ENCODE measurements at regions not wholly inside any gene's neighbourhood (a gene's known extent, or its start where the extent isn't known, plus 50 kb on each side); places are given as distances from the start of the nearest gene placed in this dataset.

GRCh38 chrX:38940547-38940946, 139.3 kb downstream of the MID1IP1 start:
- no peaks in the 10 kb centered on the region for H3K36me3 ChIP-seq (ENCODE audit: control insufficient read depth in 1 of 2, insufficient read depth in 2 of 2, low read length in 2 of 2)
- no peaks in the 10 kb centered on the region for H3K9me2 ChIP-seq (ENCODE audit: insufficient read depth)
- H2AFZ ChIP-seq (ENCODE audit: low read depth, low read length, poor library complexity, severe bottlenecking), result no peak overlapping the region
- RAD21 ChIA-PET (ENCODE audit: low non-redundant PET in 1 of 2, low total read pairs in 2 of 2, uncharacterized antibody in 2 of 2, unreplicated experiment in 2 of 2), result no interaction called here
- TF ChIP-seq SRF (IDR thresholded peaks at IDR 0.05; ENCODE audit: low read depth) (no peak), ZFX (IDR thresholded peaks at IDR 0.05) (no peak), POLR2A (IDR thresholded peaks at IDR 0.05; ENCODE audit: borderline replicate concordance, extremely low read depth, insufficient read depth, insufficient read length) (no peak)
- intact Hi-C loops (cut with micrococcal nuclease), result no loop called here
- H3K27ac ChIP-seq (ENCODE audit: low read depth, low read length), result no peak overlapping the region
- no TSS peak for BruUV-seq (replicated peaks)
- no peak overlapping the region for H3K4me3 ChIP-seq (replicated peaks in 1 of 2; ENCODE audit: low read depth in 1 of 2, low read length in 2 of 2)
- H3K4me1 ChIP-seq (ENCODE audit: control insufficient read depth in 1 of 2, insufficient read depth in 2 of 2, low read length in 2 of 2), result no peaks in the 10 kb centered on the region
- no peaks in the 10 kb centered on the region for H4K20me1 ChIP-seq (ENCODE audit: insufficient read depth)
- DNase-seq (ENCODE audit: low read depth, low spot score), result no peak
- H3K9ac ChIP-seq (ENCODE audit: low read length), result no peak overlapping the region
- H3K79me2 ChIP-seq (ENCODE audit: insufficient read depth, low read length), result no peaks in the 10 kb centered on the region
- H3K27me3 ChIP-seq (ENCODE audit: insufficient read depth, low read length), result no peaks in the 10 kb centered on the region
- ATAC-seq, result no peak
- CTCF ChIA-PET, result no interaction called here
- H3K9me3 ChIP-seq (ENCODE audit: control insufficient read depth in 1 of 2, insufficient read depth in 1 of 2, low read depth in 1 of 2, low read length in 2 of 2), result no peaks in the 10 kb centered on the region
- POLR2A ChIA-PET, result no interaction called here
- no peak overlapping the region for H3K4me2 ChIP-seq (ENCODE audit: low read length)

- DNase-seq (ENCODE audit: low read depth, low spot score) (no peak), ATAC-seq (no peak)
- H3K27me3 ChIP-seq (ENCODE audit: insufficient read depth, low read length), result no peaks in the 10 kb centered on the region
- RAD21 ChIA-PET (ENCODE audit: low non-redundant PET in 1 of 2, low total read pairs in 2 of 2, uncharacterized antibody in 2 of 2, unreplicated experiment in 2 of 2), result no interaction called here
- no peaks in the 10 kb centered on the region for H3K79me2 ChIP-seq (ENCODE audit: insufficient read depth, low read length)
- H3K9ac ChIP-seq (ENCODE audit: low read length), result no peak overlapping the region
- POLR2A ChIA-PET, result no interaction called here
- no peaks in the 10 kb centered on the region for H3K36me3 ChIP-seq (ENCODE audit: control insufficient read depth in 1 of 2, insufficient read depth in 2 of 2, low read length in 2 of 2)
- no peaks in the 10 kb centered on the region for H3K4me1 ChIP-seq (ENCODE audit: control insufficient read depth in 1 of 2, insufficient read depth in 2 of 2, low read length in 2 of 2)
- intact Hi-C loops (cut with micrococcal nuclease), result no loop called here
- no TSS peak for BruUV-seq (replicated peaks)
- no peak overlapping the region for H3K4me3 ChIP-seq (replicated peaks in 1 of 2; ENCODE audit: low read depth in 1 of 2, low read length in 2 of 2)
- CTCF ChIA-PET, result no interaction called here
- H2AFZ ChIP-seq (ENCODE audit: low read depth, low read length, poor library complexity, severe bottlenecking), result no peak overlapping the region
- no peak overlapping the region for H3K4me2 ChIP-seq (ENCODE audit: low read length)
- H3K9me2 ChIP-seq (ENCODE audit: insufficient read depth), result no peaks in the 10 kb centered on the region
- H3K27ac ChIP-seq (ENCODE audit: low read depth, low read length), result no peak overlapping the region
- TF ChIP-seq ZFX (IDR thresholded peaks at IDR 0.05) (no peak), POLR2A (IDR thresholded peaks at IDR 0.05; ENCODE audit: borderline replicate concordance, extremely low read depth, insufficient read depth, insufficient read length) (no peak), CTCF (IDR thresholded peaks at IDR 0.05 in 2 of 3, conservative IDR thresholded peaks at IDR 0.05 in 1 of 3; ENCODE audit: borderline replicate concordance in 1 of 3, insufficient read depth in 1 of 3, low read depth in 2 of 3, low read length in 2 of 3) (no peak)
- H4K20me1 ChIP-seq (ENCODE audit: insufficient read depth), result no peaks in the 10 kb centered on the region
- no peaks in the 10 kb centered on the region for H3K9me3 ChIP-seq (ENCODE audit: control insufficient read depth in 1 of 2, insufficient read depth in 1 of 2, low read depth in 1 of 2, low read length in 2 of 2)
These were observed 140.4 kb downstream of the MID1IP1 start for GRCh38 chrX:38941675-38942074.

Measured in HCT116 (cell line).